ENCODE measurements at regions not wholly inside any gene's neighbourhood (a gene's known extent, or its start where the extent isn't known, plus 50 kb on each side); places are given as distances from the start of the nearest gene placed in this dataset.
"Not testable (repeated sequence)": the region's sequence is repeated elsewhere in the genome, so short reads cannot be mapped to it uniquely, and the experiment has no call there.

DNA sequence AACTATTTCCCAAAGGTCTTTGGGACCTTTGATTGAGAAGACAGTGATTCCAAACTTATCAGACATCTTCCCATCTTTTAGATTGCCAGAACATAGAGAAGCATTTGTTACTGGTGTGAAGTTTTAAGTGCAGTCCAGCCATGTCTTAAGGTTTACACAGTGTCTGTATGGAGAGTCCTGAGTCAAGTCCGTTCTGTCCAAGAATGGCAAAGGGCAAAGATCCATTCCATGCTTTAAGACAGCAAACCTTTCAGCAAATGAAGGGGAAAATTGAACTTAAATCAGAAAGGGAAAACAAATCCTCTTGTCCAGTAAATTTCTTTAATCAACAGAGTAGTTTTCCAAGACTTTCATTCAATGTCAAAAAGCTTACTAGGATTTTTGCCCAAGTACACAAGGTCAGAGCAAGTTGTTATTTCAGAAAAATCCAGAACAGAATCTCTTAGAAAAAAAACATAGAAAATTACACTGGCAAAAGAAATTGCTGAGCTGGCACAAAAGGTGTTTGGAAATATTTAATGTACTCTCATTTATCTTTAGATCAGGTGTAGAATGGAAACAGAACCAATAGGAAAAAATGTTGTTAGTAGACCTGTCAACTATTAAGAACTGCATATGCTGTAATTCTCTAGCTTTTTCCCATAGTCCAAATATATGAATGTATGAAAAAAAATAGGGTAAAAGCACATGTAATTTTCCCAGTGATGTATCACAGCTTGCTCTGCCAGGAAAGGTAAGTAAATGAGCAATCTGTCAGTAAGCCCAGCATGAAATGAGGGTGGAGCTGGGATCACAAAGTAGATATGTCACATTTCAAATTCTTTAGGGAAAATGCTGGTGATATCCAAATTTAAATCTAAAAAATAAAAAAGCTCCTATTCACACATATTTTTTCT is 1099.9 kb downstream of the TUSC7 start:
- no peak for DNase-seq

DNA sequence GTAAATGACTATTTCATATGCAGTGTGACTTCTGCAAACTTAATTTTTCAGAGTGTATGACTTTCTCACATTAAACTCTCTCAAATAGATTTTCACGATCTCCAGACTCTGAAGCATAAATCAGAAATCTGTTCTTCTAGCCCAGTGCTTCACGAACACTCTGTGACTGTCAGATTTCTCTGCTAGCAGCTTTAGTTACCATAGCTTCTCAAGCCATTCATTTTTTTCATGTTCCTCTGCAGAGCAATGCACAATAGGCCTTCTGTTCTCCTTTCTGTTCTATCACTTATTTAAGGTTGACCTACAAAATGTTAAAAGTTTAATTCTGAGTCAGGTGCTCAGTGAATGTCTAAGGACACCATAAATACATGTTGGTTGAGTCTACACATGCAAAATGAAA is 1102.2 kb downstream of the TUSC7 start:
- no peak for DNase-seq

DNA sequence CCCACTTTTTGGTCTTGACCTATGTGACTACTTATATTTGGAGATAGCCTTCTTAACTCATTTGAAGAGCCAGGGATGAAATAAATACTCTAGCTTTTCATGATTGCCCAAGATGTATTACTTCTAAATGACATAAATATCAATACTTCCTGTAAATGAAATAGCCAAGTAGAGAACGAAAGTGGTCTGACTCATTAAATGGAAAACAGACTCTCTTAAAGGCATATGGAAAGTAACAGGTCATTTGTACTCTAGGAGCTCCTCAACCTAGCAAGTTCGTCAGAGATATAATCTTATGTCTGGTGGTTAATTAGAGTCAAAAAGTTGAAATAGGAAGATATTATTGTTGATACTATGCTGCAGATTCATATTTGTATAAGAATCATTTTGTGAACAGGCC is 1105.4 kb downstream of the TUSC7 start:
- DNase-seq = no peak

DNA sequence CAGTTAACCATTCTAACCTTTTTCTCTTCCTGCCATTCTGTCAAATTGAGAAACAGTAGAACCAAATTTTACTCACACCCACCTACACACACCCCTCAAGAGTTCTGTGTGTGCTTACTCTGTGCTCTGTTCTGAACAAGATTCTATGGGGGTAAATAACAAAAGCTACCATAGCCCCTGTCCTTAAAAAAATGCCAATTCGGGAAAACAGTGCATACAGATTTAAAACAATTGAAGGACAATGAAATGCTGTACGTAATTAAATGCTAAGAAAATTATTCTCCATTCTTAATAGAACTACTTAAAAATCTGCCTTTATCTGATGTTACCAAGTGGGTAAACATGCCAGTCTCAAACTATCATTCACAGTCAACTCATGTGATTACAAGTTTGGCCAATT is 1107.5 kb downstream of the TUSC7 start:
- DNase-seq = no peak

DNA sequence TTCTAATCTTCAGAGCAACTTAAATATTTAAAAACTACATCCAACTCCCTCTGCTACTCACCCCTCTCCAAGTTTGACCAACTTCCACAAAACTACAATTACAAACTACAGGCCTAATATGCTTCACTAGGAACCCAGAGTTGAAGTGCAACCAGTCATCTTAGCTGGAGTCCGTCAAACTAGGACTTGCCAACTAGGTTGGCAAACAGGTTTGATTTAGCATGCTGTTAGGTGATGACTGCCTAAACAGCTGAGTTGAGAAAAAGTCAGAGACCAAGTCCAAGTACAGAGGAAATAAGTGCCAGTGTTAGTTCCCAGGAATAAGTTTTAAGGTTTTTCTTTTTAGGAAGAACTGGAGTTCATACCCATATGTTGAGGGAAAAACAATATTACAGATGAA is 1109.0 kb downstream of the TUSC7 start:
- DNase-seq = no peak

DNA sequence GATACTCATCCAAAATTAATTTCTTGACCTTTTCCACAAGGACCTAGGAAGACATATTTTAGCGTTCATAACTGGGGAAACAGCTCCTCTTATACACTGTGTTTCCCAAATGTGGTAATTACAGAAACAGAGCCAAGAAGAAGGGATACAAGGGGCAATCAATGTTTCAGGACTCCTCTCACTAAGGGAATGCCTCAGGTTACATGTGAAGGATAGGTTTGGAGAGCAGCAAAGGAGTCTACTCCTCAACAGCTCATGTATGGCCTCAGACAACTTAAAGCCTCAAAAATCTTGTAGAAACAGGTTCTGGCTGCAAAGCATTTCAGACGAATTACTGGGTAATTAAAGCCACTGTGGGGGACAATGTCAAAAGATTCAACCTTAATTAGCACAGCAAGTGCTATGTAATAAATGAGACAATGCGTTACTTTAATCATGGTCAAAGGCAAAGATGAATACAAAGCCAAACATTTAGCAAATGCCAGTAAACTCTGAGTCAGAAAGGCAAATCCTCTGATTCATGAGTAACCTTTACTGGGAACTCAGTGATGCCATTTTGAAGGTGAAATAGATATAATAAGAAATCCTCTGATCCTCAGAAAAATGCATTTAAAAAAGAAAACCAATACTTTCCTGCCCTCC is 1111.2 kb downstream of the TUSC7 start:
- no peak for DNase-seq

DNA sequence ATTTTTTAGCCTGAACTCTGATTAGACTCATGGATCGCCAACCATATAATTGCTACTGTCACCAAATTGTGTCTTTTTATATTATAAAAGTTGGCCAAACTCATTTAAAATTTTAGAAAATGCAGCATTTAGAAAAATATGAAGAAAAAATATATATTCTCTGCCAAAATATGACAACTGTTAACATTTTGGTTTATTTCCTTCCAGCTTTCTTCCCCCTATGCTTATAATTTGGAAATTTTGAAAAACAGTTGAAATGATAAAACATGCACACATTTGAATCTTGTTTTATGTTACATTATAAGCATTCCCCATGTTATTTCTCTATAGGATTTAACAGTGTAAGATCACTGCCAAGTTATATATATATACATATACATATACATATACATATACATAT is 1112.8 kb downstream of the TUSC7 start:
- DNase-seq = no peak

DNA sequence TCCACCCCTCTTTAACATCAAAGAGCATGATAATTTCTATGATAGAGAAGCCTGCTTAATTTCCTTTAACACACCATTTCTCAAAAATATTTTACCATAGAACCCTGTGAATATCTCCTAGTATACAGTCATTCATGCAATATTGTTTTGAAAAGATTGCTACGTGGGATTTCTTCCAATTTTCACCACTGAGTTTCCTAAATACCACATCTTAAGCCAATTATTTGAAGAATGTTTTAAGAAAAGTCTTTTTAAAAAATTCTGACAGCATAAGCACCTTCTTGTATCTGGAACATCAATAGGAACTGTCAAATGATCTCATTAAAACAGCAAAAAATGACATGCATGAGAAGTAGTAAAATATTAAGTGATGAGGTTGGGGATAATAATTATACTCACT is 1126.7 kb downstream of the TUSC7 start:
- DNase-seq = no peak

DNA sequence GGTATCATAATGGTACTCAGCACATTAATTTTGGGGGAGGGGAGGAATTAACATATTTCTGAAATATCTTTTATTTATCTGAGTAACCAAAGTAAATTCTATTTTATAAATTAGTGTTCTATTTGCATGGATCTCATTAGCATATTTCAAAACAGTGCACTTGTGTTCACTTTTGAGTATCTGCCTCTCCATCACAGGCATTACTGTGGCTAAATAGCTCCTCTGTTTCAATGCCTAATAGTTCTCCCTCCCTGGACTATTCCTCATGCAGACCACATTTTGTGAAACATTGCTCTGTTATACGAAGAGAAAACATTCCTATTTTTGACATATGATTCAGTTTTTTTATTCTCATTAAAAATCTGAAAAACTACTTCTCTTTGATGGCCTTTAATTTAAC is 1127.8 kb downstream of the TUSC7 start:
- no peak for DNase-seq

DNA sequence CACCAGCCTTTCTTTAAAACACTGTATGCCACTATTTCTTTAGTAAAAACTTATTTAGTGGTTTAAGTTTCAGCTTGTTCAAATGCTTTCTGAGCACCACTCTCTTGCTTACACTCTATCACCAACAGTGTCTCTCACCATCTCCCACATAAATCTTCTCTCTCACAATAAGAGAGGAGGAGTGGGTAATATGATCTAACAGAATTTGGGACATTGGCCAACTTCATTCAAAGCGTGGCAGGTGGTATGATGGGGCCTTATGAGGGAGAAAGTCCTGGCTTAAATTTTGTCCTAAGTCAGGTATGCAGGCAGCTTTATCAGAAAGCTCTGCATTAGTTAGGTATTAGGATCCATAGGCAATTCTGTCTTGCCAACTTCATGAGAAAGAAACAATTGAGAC is 1132.5 kb downstream of the TUSC7 start:
- DNase-seq = no peak

DNA sequence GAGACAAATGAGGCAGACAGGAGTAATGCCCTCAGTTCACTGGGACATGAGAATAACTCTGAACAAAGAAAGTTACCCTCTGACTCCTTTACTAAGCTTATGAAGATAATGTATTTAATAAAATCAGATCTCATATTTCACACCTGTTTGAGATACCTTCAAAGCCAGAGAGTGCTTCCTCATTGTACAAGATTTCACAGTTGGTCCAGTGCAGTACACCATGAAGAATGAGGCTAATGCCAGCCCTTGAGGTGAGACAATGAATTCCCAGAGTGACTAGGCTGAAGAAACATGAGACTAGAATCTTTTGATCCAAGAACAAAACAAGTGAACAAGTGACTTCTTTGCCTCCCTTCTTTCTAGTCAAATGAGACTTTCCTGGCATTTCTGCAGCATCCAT is 1133.8 kb downstream of the TUSC7 start:
- DNase-seq = no peak

DNA sequence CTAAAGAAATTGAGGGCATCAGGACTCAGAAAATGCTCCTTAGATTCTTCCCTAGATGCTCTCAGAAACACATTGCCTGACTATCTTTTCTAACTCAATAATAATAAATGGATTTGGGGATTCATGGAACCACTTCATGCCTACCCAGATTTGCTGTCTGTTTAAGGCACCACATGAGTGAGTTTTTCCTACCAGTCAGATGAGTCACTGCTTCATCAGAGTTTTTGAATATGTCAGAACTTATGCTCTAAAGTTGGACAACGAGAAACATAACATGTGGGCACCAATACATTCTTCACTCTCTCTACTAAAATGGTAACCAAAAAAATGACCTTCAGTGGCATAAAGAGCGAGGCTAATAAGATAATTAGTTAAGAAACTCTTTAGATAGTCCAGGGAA is 1135.1 kb downstream of the TUSC7 start:
- DNase-seq = no peak

DNA sequence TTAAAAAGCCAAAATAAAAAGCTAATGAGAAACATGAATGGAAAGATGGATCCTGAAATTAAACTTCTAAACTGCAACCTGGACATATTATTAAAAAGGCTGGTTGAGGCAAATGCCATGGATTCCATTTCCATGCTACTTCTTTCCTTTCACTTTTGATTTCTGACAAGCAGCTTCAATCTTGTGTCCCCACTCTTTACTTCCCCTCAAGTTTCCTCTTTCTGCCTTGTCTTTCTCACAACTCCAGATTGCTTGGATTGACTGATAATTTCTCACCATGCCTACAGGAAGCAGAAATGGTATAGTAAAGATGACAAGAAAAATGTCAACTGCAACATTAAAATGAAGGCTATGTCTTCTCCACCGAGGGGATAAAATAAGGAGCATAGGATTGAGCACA is 1136.7 kb downstream of the TUSC7 start:
- no peak for DNase-seq

DNA sequence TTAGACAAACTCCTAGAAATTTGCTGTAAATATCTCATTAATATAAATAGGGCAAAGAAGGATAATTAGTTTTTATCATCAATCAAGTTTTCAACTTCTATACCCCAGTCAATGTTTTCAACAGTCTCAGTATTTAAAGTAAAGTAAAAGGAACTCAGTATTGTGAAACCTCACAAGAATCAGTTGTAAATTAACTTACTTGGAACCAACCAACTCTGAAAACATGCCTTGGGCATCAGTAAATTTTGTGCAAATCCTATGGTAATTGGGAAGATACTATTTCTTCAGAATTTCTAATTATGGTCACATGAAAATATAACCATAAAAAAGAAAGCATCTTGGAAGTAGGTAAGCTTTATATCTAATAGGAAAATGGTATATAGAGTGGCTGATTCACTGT is 1139.0 kb downstream of the TUSC7 start:
- no peak for DNase-seq

DNA sequence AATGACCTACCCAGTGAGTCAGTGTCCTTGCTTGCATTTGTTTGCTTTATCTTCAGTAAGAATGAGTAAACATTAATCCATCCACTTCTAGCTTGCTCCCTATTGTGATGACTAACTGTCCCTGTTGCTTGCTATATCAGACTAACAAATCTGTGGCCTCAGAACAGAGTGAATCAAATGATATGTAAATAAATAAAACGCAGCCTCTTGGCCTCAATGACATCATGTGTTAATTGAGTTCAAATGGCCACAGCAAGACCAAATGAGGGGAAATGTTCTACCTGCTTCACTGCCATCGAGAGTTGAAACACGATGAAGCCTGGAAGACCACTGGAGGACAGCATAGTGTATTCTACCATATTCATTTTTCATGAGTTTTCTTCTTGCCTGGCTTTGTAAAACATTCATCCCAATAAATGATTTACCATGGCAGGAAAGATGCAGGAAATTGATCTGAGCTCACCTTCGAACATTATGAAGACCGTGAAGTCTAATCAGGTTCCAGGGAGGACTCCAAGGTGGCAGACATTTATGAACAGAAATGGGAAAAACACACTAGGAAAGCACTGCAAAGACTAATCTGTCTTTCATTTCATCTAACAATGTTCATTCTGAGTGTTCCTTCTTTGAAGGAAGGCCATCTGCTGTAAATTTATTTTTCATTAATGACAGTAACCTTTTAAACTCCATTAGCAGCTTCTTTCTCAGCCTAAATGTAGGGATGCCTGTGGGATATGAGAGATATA is 1144.5 kb downstream of the TUSC7 start:
- DNase-seq = no peak

DNA sequence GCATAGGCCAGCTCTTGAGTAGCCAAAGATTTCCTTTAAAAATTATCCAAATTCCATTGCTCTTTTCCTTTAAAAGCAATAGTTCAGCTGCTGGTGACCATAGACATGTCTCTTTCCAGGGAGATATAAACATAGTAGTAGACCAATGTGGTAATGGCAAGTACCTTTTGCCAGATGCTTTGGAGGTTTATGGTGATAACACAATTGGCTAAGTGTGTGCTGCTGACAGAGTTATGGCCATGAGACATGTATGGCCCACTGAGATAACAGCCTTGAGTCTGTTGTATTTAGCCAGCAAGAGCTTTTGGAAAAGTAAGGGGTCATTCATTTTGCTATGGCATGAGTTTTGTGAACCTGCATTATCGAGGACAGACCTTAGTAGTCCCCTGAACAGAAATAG is 1146.8 kb downstream of the TUSC7 start:
- DNase-seq = no peak

DNA sequence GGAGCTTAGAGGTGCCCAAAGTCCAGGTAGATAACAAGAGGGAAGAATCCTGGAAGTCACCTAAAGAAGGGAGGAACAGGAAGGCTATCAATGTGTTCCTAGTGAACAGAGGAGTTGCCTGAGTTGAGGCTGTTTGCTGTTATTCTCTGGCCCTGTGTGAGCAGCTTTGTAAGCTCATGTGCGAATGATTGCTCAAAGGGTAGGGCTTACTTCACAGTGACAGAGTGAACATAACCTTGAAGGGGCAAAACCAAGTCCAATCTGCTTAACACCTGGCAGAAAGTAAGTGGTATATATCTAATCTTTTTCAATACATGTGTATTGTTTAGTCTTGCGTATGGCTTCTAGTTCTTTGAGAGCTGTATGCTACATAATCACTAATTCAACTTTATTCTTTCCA is 1153.6 kb downstream of the TUSC7 start:
- DNase-seq = no peak

DNA sequence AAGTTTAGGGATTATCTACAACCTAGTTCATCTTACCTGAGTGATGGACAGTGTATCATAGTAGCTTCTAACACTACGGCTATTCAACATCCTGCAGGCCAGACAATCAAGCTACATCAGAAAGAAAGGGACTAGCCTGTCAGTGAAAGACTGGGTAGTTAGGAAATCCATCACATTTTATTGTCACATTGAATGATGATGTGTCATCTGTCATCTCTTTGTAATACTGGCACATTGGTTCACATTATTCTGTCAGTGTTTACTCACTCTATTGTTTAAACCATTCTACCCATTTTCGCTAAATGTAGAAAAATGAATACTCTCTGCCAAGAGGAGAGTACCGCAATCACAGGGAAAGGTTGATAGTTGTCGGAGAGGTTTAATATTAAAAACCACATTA is 1155.8 kb downstream of the TUSC7 start:
- DNase-seq = no peak

DNA sequence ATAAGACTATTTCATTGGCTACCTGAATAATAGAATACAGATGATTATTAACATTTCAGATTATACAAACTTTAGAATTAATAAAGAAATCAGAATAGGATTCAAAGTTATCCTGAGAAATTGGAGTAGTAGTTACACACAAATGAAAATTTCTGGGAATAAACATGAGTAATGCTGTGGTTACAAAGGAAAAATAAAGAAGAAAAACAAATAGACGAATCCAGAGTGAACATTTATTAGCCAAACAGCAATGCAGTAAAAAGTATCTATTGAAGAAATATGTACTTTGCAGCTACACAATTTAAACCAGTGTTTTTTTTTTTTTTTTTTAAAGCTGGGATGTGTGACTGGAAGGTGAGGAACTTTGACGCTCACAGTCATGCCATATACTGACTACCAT is 1159.2 kb downstream of the TUSC7 start:
- DNase-seq = no peak

DNA sequence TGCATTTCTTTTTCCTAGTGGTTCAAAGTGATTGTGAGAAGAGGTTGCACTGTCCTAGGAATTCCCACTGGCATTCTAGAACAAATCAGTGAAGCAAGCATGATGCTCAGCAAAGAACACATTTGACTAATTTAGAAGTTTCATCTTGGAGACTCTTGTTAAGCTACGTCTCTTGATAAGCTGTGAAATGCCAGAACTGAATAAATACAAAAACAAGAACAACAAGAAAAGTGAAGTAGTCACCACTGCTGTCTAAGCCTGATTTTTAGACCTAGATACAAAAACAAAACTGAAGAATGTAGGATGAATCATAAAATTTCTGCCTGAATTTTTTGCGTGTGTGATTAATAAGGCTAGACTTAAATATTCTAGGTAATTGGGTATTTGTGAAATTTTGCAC is 1162.4 kb downstream of the TUSC7 start:
- no peak for DNase-seq

DNA sequence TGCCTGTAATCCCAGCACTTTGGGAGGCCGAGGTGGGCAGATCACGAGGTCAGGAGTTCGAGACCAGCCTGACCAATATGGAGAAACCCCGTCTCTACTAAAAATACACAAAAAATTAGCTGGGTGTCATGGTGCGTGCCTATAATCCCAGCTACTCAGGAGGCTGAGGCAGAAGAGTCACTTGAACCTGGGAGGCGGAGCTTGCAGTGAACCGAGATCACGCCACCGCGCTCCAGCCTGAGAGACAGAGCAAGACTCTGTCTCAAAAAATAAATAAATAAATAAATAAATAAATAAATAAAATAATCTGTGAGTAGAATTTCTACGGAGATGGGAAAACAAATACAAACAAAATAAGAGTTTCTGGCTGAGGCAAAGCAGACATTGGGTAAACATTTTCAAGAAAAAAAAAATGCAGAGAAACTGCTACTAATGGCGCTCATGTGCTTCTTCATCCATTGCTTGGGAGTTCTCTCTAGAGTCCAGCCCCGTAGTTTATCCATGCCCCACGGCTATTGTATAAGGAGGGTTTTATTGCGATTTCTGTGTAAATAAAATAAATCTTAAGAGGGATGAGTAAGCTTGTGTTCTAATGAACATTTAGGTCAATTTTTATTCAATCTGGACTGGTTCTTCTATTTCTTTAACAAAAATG is 1161.9 kb downstream of the IGSF11 start:
- DNase-seq = not testable (repeated sequence)

DNA sequence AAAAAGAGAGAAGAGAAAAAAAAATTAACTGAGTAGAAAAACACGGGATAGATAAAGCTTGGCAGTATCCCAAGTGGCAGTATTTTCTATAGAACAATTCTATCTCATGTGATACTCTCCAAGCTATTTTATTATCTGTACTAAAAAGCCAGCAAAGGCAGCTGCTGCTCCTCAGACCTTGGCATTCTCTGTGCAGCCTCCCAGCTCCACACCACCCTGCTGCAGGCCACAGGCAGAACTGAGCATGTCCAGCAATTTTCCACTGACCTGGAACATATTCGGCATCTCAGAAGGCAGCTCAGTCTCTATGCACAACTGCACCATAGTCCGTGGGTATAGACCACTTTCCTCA is 1161.4 kb downstream of the IGSF11 start:
- no peak for DNase-seq

DNA sequence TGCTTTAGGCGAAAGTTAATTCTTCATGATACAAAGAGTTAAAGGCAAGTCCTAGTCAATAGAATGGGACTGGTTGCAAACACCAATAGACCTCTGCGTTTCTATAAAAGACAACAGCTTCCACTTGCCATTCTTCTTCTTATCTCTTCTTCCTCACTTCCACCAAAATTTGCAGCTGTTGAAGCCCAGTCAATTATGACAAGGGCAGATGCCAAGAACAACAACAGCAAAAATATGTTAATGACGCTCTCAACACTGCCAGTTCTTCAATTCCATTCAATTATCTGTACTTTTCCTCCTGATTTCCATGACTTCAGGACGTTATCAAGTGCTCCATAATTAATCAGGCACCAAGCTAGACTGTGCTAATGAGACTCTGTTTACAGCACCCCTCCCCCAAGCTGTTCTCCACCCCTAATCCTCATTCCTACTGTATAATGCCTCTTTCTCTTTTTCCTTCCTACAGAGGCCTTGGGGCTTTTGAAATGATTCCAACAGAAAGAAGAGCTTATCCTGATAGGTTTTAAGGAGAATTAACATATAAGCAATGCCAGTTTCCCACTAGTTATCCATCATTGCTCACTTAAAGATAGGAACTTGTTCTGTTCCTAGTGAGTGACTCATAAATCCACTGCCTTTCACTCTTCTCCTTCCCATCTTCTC is 1160.5 kb downstream of the IGSF11 start:
- DNase-seq = no peak
